IPS-NIHi7 (cell line): ENCODE measurements at regions not wholly inside any gene's neighbourhood (a gene's known extent, or its start where the extent isn't known, plus 50 kb on each side); places are given as distances from the start of the nearest gene placed in this dataset.
"Not testable (repeated sequence)": the region's sequence is repeated elsewhere in the genome, so short reads cannot be mapped to it uniquely, and the experiment has no call there.

Experiments used
- DNase-seq: peaks from one replicate; pipeline ENCODE4 v3.0.0; 2012; ENCODE audit warnings: mixed read lengths; ENCODE audit errors: extremely low spot score

- peak; percentile 20 for DNase-seq
Measured at GRCh38 chr7:20083781-20084180, 133.4 kb downstream of the MACC1 start.

GRCh38 chr7:20079080-20079479 lies 138.1 kb downstream of the MACC1 start:
- no peak for DNase-seq

- DNase-seq, result no peak
Measured at GRCh38 chr7:20076835-20077234, 140.3 kb downstream of the MACC1 start.

GRCh38 chr7:20075992-20076820 lies 141.0 kb downstream of the MACC1 start:
- DNase-seq, result no peak

- no peak for DNase-seq
Measured at GRCh38 chr7:20075440-20075839, 141.7 kb downstream of the MACC1 start.

- not testable (repeated sequence) for DNase-seq
Measured at GRCh38 chr7:20068004-20068403, 149.2 kb downstream of the MACC1 start.

- DNase-seq, result no peak
Measured at GRCh38 chr7:20064974-20065862, 152.0 kb downstream of the MACC1 start.

GRCh38 chr7:20064181-20064970 lies 152.8 kb downstream of the MACC1 start:
- no peak for DNase-seq

- DNase-seq, result no peak
Measured at GRCh38 chr7:20063644-20064043, 153.5 kb downstream of the MACC1 start.

GRCh38 chr7:20062932-20063331 lies 154.3 kb downstream of the MACC1 start:
- no peak for DNase-seq

GRCh38 chr7:20053334-20054104 lies 163.7 kb downstream of the MACC1 start:
- peak; percentile 18 for DNase-seq

- DNase-seq, result no peak
Measured at GRCh38 chr7:20050241-20050966, 166.8 kb downstream of the MACC1 start.

- no peak for DNase-seq
Measured at GRCh38 chr7:20038676-20039075, 178.5 kb downstream of the MACC1 start.

- no peak for DNase-seq
Measured at GRCh38 chr7:20035279-20035875, 181.8 kb downstream of the MACC1 start.

GRCh38 chr7:20033621-20034400 lies 183.4 kb downstream of the MACC1 start:
- no peak for DNase-seq

- DNase-seq, result no peak
Measured at GRCh38 chr7:20032741-20033140, 184.4 kb downstream of the MACC1 start.

GRCh38 chr7:20030915-20031362 lies 186.2 kb downstream of the MACC1 start:
- no peak for DNase-seq

- no peak for DNase-seq
Measured at GRCh38 chr7:20030417-20030816, 186.8 kb downstream of the MACC1 start.

GRCh38 chr7:20026762-20027161 lies 190.4 kb downstream of the MACC1 start:
- no peak for DNase-seq
